ENCODE measurements at regions not wholly inside any gene's neighbourhood (a gene's known extent, or its start where the extent isn't known, plus 50 kb on each side); places are given as distances from the start of the nearest gene placed in this dataset.

GRCh38 chr22:22156716-22157347 lies 87.8 kb upstream of the VPREB1 start:
- Histone ChIP-seq H3K4me1 (ENCODE audit: low read length) (peaks cover 30% of the 10 kb centered on the region), H3K9ac (ENCODE audit: low read length) (peak overlapping the region; percentile 66), H3K79me2 (ENCODE audit: low read length) (no peaks in the 10 kb centered on the region), H3K27ac (ENCODE audit: low read length) (peak overlapping the region; percentile 55), H3K9me3 (ENCODE audit: insufficient read depth, low read length) (no peaks in the 10 kb centered on the region), H3K4me3 (ENCODE audit: low read length) (peak overlapping the region; percentile 67), H3K36me3 (replicated peaks; ENCODE audit: low read depth, low read length) (no peaks in the 10 kb centered on the region), H3K4me2 (ENCODE audit: low read length) (peak overlapping the region; percentile 81), H2AFZ (ENCODE audit: low read depth, low read length) (peak overlapping the region; percentile 99), H3K27me3 (ENCODE audit: low read depth, low read length) (no peaks in the 10 kb centered on the region), H4K20me1 (ENCODE audit: insufficient read depth, low read length) (no peaks in the 10 kb centered on the region)
- no peak for TF ChIP-seq EZH2phosphoT487 (IDR thresholded peaks at IDR 0.05; ENCODE audit: low read depth)
- peak; percentile 89 for TF ChIP-seq CTCF (IDR thresholded peaks at IDR 0.05; ENCODE audit: low read depth, low read length)

GRCh38 chr22:22156348-22156715 lies 88.3 kb upstream of the VPREB1 start:
- Histone ChIP-seq H3K4me2 (ENCODE audit: low read length) (peak overlapping the region; percentile 81), H3K79me2 (ENCODE audit: low read length) (no peaks in the 10 kb centered on the region), H4K20me1 (ENCODE audit: insufficient read depth, low read length) (no peaks in the 10 kb centered on the region), H3K4me1 (ENCODE audit: low read length) (peaks cover 30% of the 10 kb centered on the region), H3K27me3 (ENCODE audit: low read depth, low read length) (no peaks in the 10 kb centered on the region), H2AFZ (ENCODE audit: low read depth, low read length) (peak overlapping the region; percentile 99), H3K9me3 (ENCODE audit: insufficient read depth, low read length) (no peaks in the 10 kb centered on the region), H3K4me3 (ENCODE audit: low read length) (no peak overlapping the region; the same call in 1 of the 2 replicates), H3K36me3 (replicated peaks; ENCODE audit: low read depth, low read length) (no peaks in the 10 kb centered on the region), H3K27ac (ENCODE audit: low read length) (no peak overlapping the region), H3K9ac (ENCODE audit: low read length) (no peak overlapping the region; the same call in 1 of the 2 replicates)
- TF ChIP-seq CTCF (IDR thresholded peaks at IDR 0.05; ENCODE audit: low read depth, low read length) (no peak), EZH2phosphoT487 (IDR thresholded peaks at IDR 0.05; ENCODE audit: low read depth) (no peak)

- H3K27me3 ChIP-seq (ENCODE audit: low read depth, low read length) = no peaks in the 10 kb centered on the region; the same call in 1 of the 2 replicates
- TF ChIP-seq EZH2phosphoT487 (IDR thresholded peaks at IDR 0.05; ENCODE audit: low read depth) (no peak), CTCF (IDR thresholded peaks at IDR 0.05; ENCODE audit: low read depth, low read length) (no peak)
- no peaks in the 10 kb centered on the region for H3K79me2 ChIP-seq (ENCODE audit: low read length)
- H3K9ac ChIP-seq (ENCODE audit: low read length) = no peak overlapping the region
- no peaks in the 10 kb centered on the region for H3K9me3 ChIP-seq (ENCODE audit: insufficient read depth, low read length)
- H3K4me2 ChIP-seq (ENCODE audit: low read length) = no peak overlapping the region
- H2AFZ ChIP-seq (ENCODE audit: low read depth, low read length) = no peak overlapping the region
- H4K20me1 ChIP-seq (ENCODE audit: insufficient read depth, low read length) = no peaks in the 10 kb centered on the region
- peaks cover 30% of the 10 kb centered on the region for H3K4me1 ChIP-seq (ENCODE audit: low read length)
- no peak overlapping the region for H3K27ac ChIP-seq (ENCODE audit: low read length)
- no peak overlapping the region for H3K4me3 ChIP-seq (ENCODE audit: low read length)
- H3K36me3 ChIP-seq (replicated peaks; ENCODE audit: low read depth, low read length) = no peaks in the 10 kb centered on the region
Measured at GRCh38 chr22:22155607-22156006, 89.0 kb upstream of the VPREB1 start.

- Histone ChIP-seq H3K9me3 (ENCODE audit: insufficient read depth, low read length) (no peaks in the 10 kb centered on the region), H4K20me1 (ENCODE audit: insufficient read depth, low read length) (no peaks in the 10 kb centered on the region), H3K27me3 (ENCODE audit: low read depth, low read length) (no peaks in the 10 kb centered on the region; the same call in 1 of the 2 replicates), H3K4me3 (ENCODE audit: low read length) (no peak overlapping the region), H3K36me3 (replicated peaks; ENCODE audit: low read depth, low read length) (no peaks in the 10 kb centered on the region), H3K4me1 (ENCODE audit: low read length) (peaks cover 30% of the 10 kb centered on the region), H3K4me2 (ENCODE audit: low read length) (no peak overlapping the region), H2AFZ (ENCODE audit: low read depth, low read length) (no peak overlapping the region), H3K79me2 (ENCODE audit: low read length) (no peaks in the 10 kb centered on the region), H3K9ac (ENCODE audit: low read length) (no peak overlapping the region), H3K27ac (ENCODE audit: low read length) (no peak overlapping the region)
- TF ChIP-seq EZH2phosphoT487 (IDR thresholded peaks at IDR 0.05; ENCODE audit: low read depth) (no peak), CTCF (IDR thresholded peaks at IDR 0.05; ENCODE audit: low read depth, low read length) (no peak)
Measured at GRCh38 chr22:22155146-22155545, 89.4 kb upstream of the VPREB1 start.
